GM23248 (cell line): ENCODE measurements at regions not wholly inside any gene's neighbourhood (a gene's known extent, or its start where the extent isn't known, plus 50 kb on each side); places are given as distances from the start of the nearest gene placed in this dataset.

Experiments
- DNase-seq: peaks from one replicate; pipeline ENCODE4 v3.0.0-alpha.2; 2015
- H2AFZ ChIP-seq: fragments of 200-600 bp; sonication (generic); 2 replicates; pipeline ENCODE4 v1.6.1; 2016; ENCODE audit warnings: antibody characterized with exemption
- H3F3A ChIP-seq: fragments of 200-600 bp; sonication (generic); 2 replicates; pipeline ENCODE4 v1.6.1; 2016; ENCODE audit warnings: mild to moderate bottlenecking, antibody characterized with exemption, mixed run types; ENCODE audit not compliant: insufficient read depth
- H3K27ac ChIP-seq: fragments of 200-600 bp; sonication (generic); 2 replicates; pipeline ENCODE4 v1.5.1; 2016; ENCODE audit warnings: mild to moderate bottlenecking
- H3K27me3 ChIP-seq: fragments of 200-600 bp; sonication (generic); replicated peaks from 2 replicates; pipeline ENCODE4 v1.6.1; 2016; ENCODE audit warnings: mild to moderate bottlenecking; ENCODE audit not compliant: insufficient read depth
- H3K36me3 ChIP-seq: fragments of 200-600 bp; sonication (generic); 2 replicates; pipeline ENCODE4 v1.6.1; 2016; ENCODE audit warnings: low read depth, mild to moderate bottlenecking
- H3K4me1 ChIP-seq: fragments of 200-600 bp; sonication (generic); 2 replicates; pipeline ENCODE4 v1.6.1; 2016; ENCODE audit warnings: mild to moderate bottlenecking; ENCODE audit not compliant: insufficient read depth
- H3K4me2 ChIP-seq: fragments of 200-600 bp; sonication (generic); one replicate; pipeline ENCODE4 v1.6.1; 2016; ENCODE audit warnings: mild to moderate bottlenecking; ENCODE audit not compliant: unreplicated experiment
- H3K4me3 ChIP-seq: fragments of 200-600 bp; sonication (generic); 2 replicates; pipeline ENCODE4 v1.5.1; 2016; ENCODE audit warnings: mild to moderate bottlenecking
- H3K79me2 ChIP-seq: fragments of 200-600 bp; sonication (generic); 2 replicates; pipeline ENCODE4 v1.6.1; 2016; ENCODE audit warnings: mild to moderate bottlenecking; ENCODE audit not compliant: insufficient read depth
- H3K9ac ChIP-seq: fragments of 200-600 bp; sonication (generic); 2 replicates; pipeline ENCODE4 v1.6.1; 2016; ENCODE audit warnings: mild to moderate bottlenecking
- H3K9me2 ChIP-seq: fragments of 200-600 bp; sonication (generic); 2 replicates; pipeline ENCODE4 v1.6.1; 2016; ENCODE audit warnings: mixed run types, mild to moderate bottlenecking, moderate library complexity; ENCODE audit not compliant: insufficient read depth
- H3K9me3 ChIP-seq: fragments of 200-600 bp; sonication (generic); one replicate; pipeline ENCODE4 v1.6.1; 2017; ENCODE audit warnings: low read depth
- H4K20me1 ChIP-seq: fragments of 200-600 bp; sonication (generic); 2 replicates; pipeline ENCODE4 v1.6.0; 2016; ENCODE audit not compliant: insufficient read depth
- EZH2 ChIP-seq: fragments of 200-600 bp; sonication (generic); IDR thresholded peaks from 2 replicates; pipeline ENCODE4 v1.6.1; 2018; ENCODE audit warnings: antibody characterized with exemption, mild to moderate bottlenecking; ENCODE audit not compliant: insufficient read depth, poor library complexity, severe bottlenecking
- EZH2phosphoT487 ChIP-seq: fragments of 200-600 bp; sonication (generic); IDR thresholded peaks from 2 replicates; pipeline ENCODE4 v1.6.1; 2018; ENCODE audit warnings: antibody characterized with exemption, moderate library complexity, mild to moderate bottlenecking, low read depth; ENCODE audit not compliant: insufficient read depth
- WGBS, 2 experiments: methylation state at CpG; one replicate each; pipeline ENCODE4 v1.1.6; 2015 to 2017; ENCODE audit warnings: low lambda C conversion rate in 2 of 2, low coverage in 1 of 2; ENCODE audit errors: missing lambda C conversion rate in 2 of 2; 5-methylcytosine and 5-hydroxymethylcytosine counted together
- in situ Hi-C: fragments of 300-500 bp; cut with MboI; formaldehyde crosslinking; loops from 2 replicates; pipeline ENCODE4 v1.15.0; 2020

DNA sequence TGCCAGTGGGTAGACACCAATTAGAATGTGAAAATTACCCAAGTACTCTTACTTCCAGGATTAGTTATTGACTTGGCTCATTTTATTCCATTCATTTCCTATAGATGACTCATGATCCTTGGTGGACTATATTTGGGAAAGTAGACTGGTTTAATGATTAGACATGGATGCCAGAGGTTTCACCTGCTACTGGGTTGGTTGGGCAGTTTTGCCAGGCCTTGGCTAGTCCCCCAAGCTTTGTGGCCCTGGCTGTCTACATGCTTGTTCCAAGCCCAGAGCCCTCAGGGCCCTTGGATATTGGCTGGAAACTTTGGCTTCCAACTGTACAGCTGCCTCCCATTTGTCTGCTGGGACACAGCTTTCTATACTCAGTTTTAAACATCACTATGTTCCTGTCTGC lies 104.1 kb downstream of the ZFP64 start:
- no peaks in the 10 kb centered on the region for H3K9me2 ChIP-seq
- no peaks in the 10 kb centered on the region for H3K79me2 ChIP-seq
- no peak overlapping the region for H3K27ac ChIP-seq
- no peak overlapping the region for H3K9ac ChIP-seq
- H3K4me3 ChIP-seq: no peak overlapping the region
- no peak overlapping the region for H3K4me2 ChIP-seq
- no peaks in the 10 kb centered on the region for H4K20me1 ChIP-seq
- no peak overlapping the region for H2AFZ ChIP-seq
- H3K36me3 ChIP-seq: peaks cover 15% of the 10 kb centered on the region; the same call in 1 of the 2 replicates
- no peaks in the 10 kb centered on the region for H3K9me3 ChIP-seq
- H3K27me3 ChIP-seq: no peaks in the 10 kb centered on the region
- no peaks in the 10 kb centered on the region for H3K4me1 ChIP-seq
- no peak for DNase-seq
- in situ Hi-C loops: loop anchor here (10.0 to 25.0 kb wide), 4 partner anchors 313 to 1100 kb away; no protein-coding TSS in a partner anchor
- TF ChIP-seq EZH2phosphoT487 (no peak), EZH2 (no peak)
- no peaks in the 10 kb centered on the region for H3F3A ChIP-seq

GRCh38 chr20:52086878-52087277 lies 104.7 kb downstream of the ZFP64 start:
- Histone ChIP-seq H3K9me2 (no peaks in the 10 kb centered on the region), H3K4me3 (no peak overlapping the region), H3K9ac (no peak overlapping the region), H2AFZ (no peak overlapping the region), H3K79me2 (no peaks in the 10 kb centered on the region), H3F3A (no peaks in the 10 kb centered on the region), H3K27me3 (no peaks in the 10 kb centered on the region), H4K20me1 (no peaks in the 10 kb centered on the region), H3K27ac (no peak overlapping the region), H3K4me1 (no peaks in the 10 kb centered on the region), H3K36me3 (peaks cover 15% of the 10 kb centered on the region; the same call in 1 of the 2 replicates), H3K4me2 (no peak overlapping the region), H3K9me3 (no peaks in the 10 kb centered on the region)
- no peak for DNase-seq
- in situ Hi-C loops: loop anchor here (10.0 to 25.0 kb wide), 4 partner anchors 312 to 1100 kb away; no protein-coding TSS in a partner anchor
- TF ChIP-seq EZH2phosphoT487 (no peak), EZH2 (no peak)

DNA sequence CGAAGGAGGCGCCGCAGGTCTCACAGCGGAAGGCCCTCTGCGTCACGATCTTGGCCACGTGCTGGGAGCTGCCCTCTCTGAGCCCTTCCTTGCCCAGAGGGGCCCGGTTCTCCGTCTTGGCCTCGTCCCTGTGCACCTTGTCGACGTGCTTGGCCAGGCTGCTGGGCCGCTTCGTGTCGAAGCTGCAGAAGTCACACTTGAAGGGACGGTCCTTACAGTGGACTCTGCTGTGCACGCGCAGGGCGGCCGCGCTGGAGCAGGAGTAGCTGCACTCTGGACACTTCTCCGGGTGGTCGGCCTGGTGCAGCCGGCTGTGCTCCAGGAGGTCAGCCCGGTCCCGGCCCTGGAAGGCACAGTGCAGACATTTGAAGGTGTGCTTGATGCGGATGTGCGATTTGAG lies 106.9 kb downstream of the ZFP64 start:
- H3K4me3 ChIP-seq: no peak overlapping the region
- H3K79me2 ChIP-seq: no peaks in the 10 kb centered on the region
- no peak overlapping the region for H3K27ac ChIP-seq
- H3F3A ChIP-seq: no peaks in the 10 kb centered on the region
- no peaks in the 10 kb centered on the region for H3K9me3 ChIP-seq
- TF ChIP-seq EZH2: no peak
- no peak for TF ChIP-seq EZH2phosphoT487
- in situ Hi-C loops: loop anchor here (10.0 to 25.0 kb wide), 4 partner anchors 310 to 1097 kb away; no protein-coding TSS in a partner anchor
- H4K20me1 ChIP-seq: no peaks in the 10 kb centered on the region
- no peak overlapping the region for H2AFZ ChIP-seq
- DNase-seq: no peak
- 93 to 94% methylated on average over 27 to 28 of the region's 28 CpGs for WGBS, 2 experiments
- H3K4me1 ChIP-seq: no peaks in the 10 kb centered on the region
- H3K4me2 ChIP-seq: no peak overlapping the region
- H3K27me3 ChIP-seq: no peaks in the 10 kb centered on the region
- peaks cover 15% of the 10 kb centered on the region; the same call in 1 of the 2 replicates for H3K36me3 ChIP-seq
- no peaks in the 10 kb centered on the region for H3K9me2 ChIP-seq
- no peak overlapping the region for H3K9ac ChIP-seq

DNA sequence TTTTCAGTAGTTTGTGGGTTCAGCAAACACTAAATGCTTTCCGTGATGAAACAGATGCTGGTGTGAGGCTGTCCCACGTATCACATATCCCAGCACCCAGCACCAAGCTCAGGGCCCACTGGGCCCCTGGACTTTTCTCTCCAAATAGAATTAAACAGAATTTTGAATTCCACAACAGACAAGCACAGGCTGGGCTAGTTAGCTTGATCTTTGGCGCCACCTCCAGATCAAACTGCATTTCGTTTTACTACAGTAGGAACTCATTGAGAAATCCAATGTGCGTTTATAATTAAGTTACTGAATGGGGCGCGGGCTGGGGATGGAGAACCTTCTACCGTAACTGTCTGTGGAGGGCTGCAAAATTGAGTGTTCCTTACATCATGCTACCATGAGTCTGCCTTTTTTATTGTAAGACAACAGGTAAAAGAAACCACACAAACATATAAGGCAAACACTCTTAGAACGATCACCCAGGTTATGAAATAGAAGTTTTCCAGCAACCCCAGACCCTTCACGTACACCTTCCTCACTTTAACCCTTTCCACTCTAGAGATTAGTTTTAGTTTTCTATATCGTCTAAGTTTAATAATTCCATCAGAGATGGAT lies 107.8 kb downstream of the ZFP64 start:
- Histone ChIP-seq H3F3A (no peaks in the 10 kb centered on the region), H3K9me3 (no peaks in the 10 kb centered on the region), H3K9ac (no peak overlapping the region), H2AFZ (no peak overlapping the region), H4K20me1 (no peaks in the 10 kb centered on the region), H3K9me2 (no peaks in the 10 kb centered on the region), H3K27ac (no peak overlapping the region), H3K27me3 (no peaks in the 10 kb centered on the region), H3K36me3 (peaks cover 15% of the 10 kb centered on the region; the same call in 1 of the 2 replicates), H3K4me2 (no peak overlapping the region), H3K4me3 (no peak overlapping the region), H3K79me2 (no peaks in the 10 kb centered on the region), H3K4me1 (no peaks in the 10 kb centered on the region)
- 19 to 29% methylated on average over 11 of the region's 11 CpGs for WGBS, 2 experiments
- DNase-seq: peak; percentile 79
- TF ChIP-seq EZH2phosphoT487 (no peak), EZH2 (no peak)
- in situ Hi-C loops: loop anchor here (10.0 to 25.0 kb wide), 4 partner anchors 309 to 1096 kb away; no protein-coding TSS in a partner anchor

DNA sequence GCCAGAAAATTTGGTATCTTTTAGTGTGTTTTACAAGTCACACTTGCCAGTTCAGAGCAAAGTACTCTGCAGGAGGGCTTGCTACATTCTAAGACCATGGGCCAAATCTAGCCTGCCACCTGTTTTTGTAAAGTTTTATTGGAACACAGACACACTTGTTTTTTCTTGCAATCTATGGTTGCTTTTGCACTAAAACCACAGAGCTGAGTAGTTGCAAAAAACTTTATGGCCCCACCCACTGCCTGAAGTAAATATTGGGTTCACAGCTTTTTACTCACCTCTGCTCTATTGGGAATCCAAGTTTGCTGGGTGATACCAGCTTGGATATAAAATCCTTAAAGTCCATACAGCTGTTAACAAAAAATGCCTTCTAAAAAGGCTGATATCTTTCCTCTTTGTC lies 109.0 kb downstream of the ZFP64 start:
- Histone ChIP-seq H3K4me2 (no peak overlapping the region), H3F3A (no peaks in the 10 kb centered on the region), H3K27me3 (no peaks in the 10 kb centered on the region), H4K20me1 (no peaks in the 10 kb centered on the region), H2AFZ (no peak overlapping the region), H3K27ac (no peak overlapping the region), H3K9ac (no peak overlapping the region), H3K79me2 (no peaks in the 10 kb centered on the region), H3K36me3 (peaks cover 9% of the 10 kb centered on the region; the same call in 1 of the 2 replicates), H3K9me2 (no peaks in the 10 kb centered on the region), H3K9me3 (no peaks in the 10 kb centered on the region), H3K4me3 (no peak overlapping the region), H3K4me1 (no peaks in the 10 kb centered on the region)
- peak; percentile 20 for DNase-seq
- in situ Hi-C loops: loop anchor here (10.0 to 25.0 kb wide), 4 partner anchors 308 to 1095 kb away; no protein-coding TSS in a partner anchor
- TF ChIP-seq EZH2phosphoT487: no peak
- no peak for TF ChIP-seq EZH2
